SK-N-SH (cell line): ENCODE measurements at regions not wholly inside any gene's neighbourhood (a gene's known extent, or its start where the extent isn't known, plus 50 kb on each side); places are given as distances from the start of the nearest gene placed in this dataset.

Experiments
- CTCF ChIA-PET: fragments of 300-600, 350-600 bp; formaldehyde crosslinking; extraction: SDS; loops from one replicate; lab custom pipeline; 2021; lab: Yijun Ruan, JAX
- POLR2A ChIA-PET: fragments of 350-600 bp; sonication (Branson Sonifier 250); formaldehyde crosslinking; extraction: SDS; loops from one replicate; lab custom pipeline; 2020; ENCODE audit warnings: antibody characterized with exemption, inconsistent platforms; lab: Yijun Ruan, JAX
- DNase-seq: peaks from one replicate; pipeline ENCODE4 v3.0.0; 2012
- H2AFZ ChIP-seq: fragments of 200-600 bp; sonication (generic); 2 replicates; pipeline ENCODE4 v1.8.1; 2016; ENCODE audit warnings: antibody characterized with exemption, mild to moderate bottlenecking, low read depth
- H3F3A ChIP-seq: fragments of 200-600 bp; sonication (generic); replicated peaks from 2 replicates; pipeline ENCODE3; 2016; ENCODE audit warnings: antibody characterized with exemption, mild to moderate bottlenecking; ENCODE audit not compliant: insufficient read depth
- H3K27ac ChIP-seq, 2 experiments: fragments of 200-500 bp in 1 of 2; fragments of 200-600 bp in 1 of 2; sonication (Bioruptor generic) in 1 of 2; sonication (generic), shearing (Covaris generic) in 1 of 2; 2 replicates each; pipeline versions ENCODE4 v1.5.1 to v1.6.1; 2014 to 2016; ENCODE audit warnings: low read depth in 2 of 2, inconsistent platforms in 1 of 2, low read length in 1 of 2, mild to moderate bottlenecking in 1 of 2, mixed read lengths in 1 of 2
- H3K27me3 ChIP-seq: fragments of 200-600 bp; sonication (generic), shearing (Covaris generic); 2 replicates; pipeline ENCODE4 v1.6.1; 2016; ENCODE audit warnings: mixed run types; ENCODE audit not compliant: insufficient read depth
- H3K36me3 ChIP-seq, 2 experiments: fragments of 200-500 bp in 1 of 2; fragments of 200-600 bp in 1 of 2; sonication (Bioruptor generic) in 1 of 2; sonication (generic) in 1 of 2; replicated peaks in 1 of 2; 2 replicates each; pipeline versions ENCODE3 to v1.5.1; 2014 to 2016; ENCODE audit warnings: low read length in 1 of 2, mild to moderate bottlenecking in 1 of 2; ENCODE audit not compliant: insufficient read depth in 2 of 2, control insufficient read depth in 1 of 2
- H3K4me1 ChIP-seq, 2 experiments: fragments of 200-500 bp in 1 of 2; fragments of 200-600 bp in 1 of 2; sonication (Bioruptor generic) in 1 of 2; sonication (generic), shearing (Covaris generic) in 1 of 2; 2 replicates each; pipeline versions ENCODE4 v1.5.1 to v1.6.1; 2014 to 2016; ENCODE audit warnings: low read depth in 1 of 2, low read length in 1 of 2, mixed run types in 1 of 2; ENCODE audit not compliant: insufficient read depth in 2 of 2, control insufficient read depth in 1 of 2
- H3K4me2 ChIP-seq: fragments of 200-600 bp; sonication (generic), shearing (Covaris generic); 2 replicates; pipeline ENCODE4 v1.6.1; 2017; ENCODE audit warnings: mixed run types
- H3K4me3 ChIP-seq, 2 experiments: fragments of 200-500 bp in 1 of 2; fragments of 200-600 bp in 1 of 2; sonication (Bioruptor generic) in 1 of 2; sonication (generic), shearing (Covaris generic) in 1 of 2; 2 replicates each; pipeline versions ENCODE4 v1.5.1 to v1.8.1; 2014 to 2016; ENCODE audit warnings: low read depth in 2 of 2, inconsistent platforms in 1 of 2, low read length in 1 of 2, mild to moderate bottlenecking in 1 of 2, mixed read lengths in 1 of 2, moderate library complexity in 1 of 2
- H3K79me2 ChIP-seq: fragments of 200-600 bp; sonication (generic); 2 replicates; pipeline ENCODE4 v1.8.1; 2017; ENCODE audit warnings: mild to moderate bottlenecking; ENCODE audit not compliant: insufficient read depth
- H3K9ac ChIP-seq: fragments of 200-600 bp; sonication (generic); 2 replicates; pipeline ENCODE4 v1.6.1; 2017; ENCODE audit warnings: mixed run types
- H3K9me2 ChIP-seq: fragments of 200-600 bp; sonication (generic); 2 replicates; pipeline ENCODE4 v1.6.1; 2017; ENCODE audit warnings: mixed run types
- H3K9me3 ChIP-seq: fragments of 200-600 bp; sonication (generic); 2 replicates; pipeline ENCODE4 v1.6.1; 2017; ENCODE audit warnings: mixed run types, mild to moderate bottlenecking, moderate library complexity
- H4K20me1 ChIP-seq: fragments of 200-600 bp; sonication (generic); 2 replicates; pipeline ENCODE4 v1.6.1; 2017; ENCODE audit warnings: mild to moderate bottlenecking, mixed run types; ENCODE audit not compliant: insufficient read depth
- CHD2 ChIP-seq: fragments of 150-350 bp; IDR thresholded peaks from 2 replicates; pipeline ENCODE4 v1.6.1; 2018; ENCODE audit warnings: low read length; ENCODE audit not compliant: partially characterized antibody
- EP300 ChIP-seq, 2 experiments: IDR thresholded peaks; 2 replicates each; pipeline versions ENCODE4 v1.4.0 to v1.6.1; 2012; ENCODE audit warnings: borderline replicate concordance in 1 of 2, low read depth in 1 of 2, low read length in 1 of 2
- EZH2phosphoT487 ChIP-seq: fragments of 200-600 bp; sonication (generic); IDR thresholded peaks from 2 replicates; pipeline ENCODE4 v1.6.1; 2017; ENCODE audit warnings: low read depth, mixed run types, mild to moderate bottlenecking, antibody characterized with exemption, moderate library complexity, borderline replicate concordance
- FOXJ3 ChIP-seq: sonication (generic); formaldehyde crosslinking; IDR thresholded peaks from 2 replicates; pipeline ENCODE4 v1.5.1; 2020; ENCODE audit warnings: mild to moderate bottlenecking, missing genetic modification reagents
- GATA2 ChIP-seq: sonication (generic); formaldehyde crosslinking; IDR thresholded peaks from 2 replicates; pipeline ENCODE4 v1.5.0; 2020; ENCODE audit warnings: mild to moderate bottlenecking, missing genetic modification reagents
- MXI1 ChIP-seq: IDR thresholded peaks from 2 replicates; pipeline ENCODE4 v1.6.1; 2012; ENCODE audit warnings: mild to moderate bottlenecking, low read depth, low read length, improper control_type of control experiment
- NRF1 ChIP-seq: IDR thresholded peaks from 2 replicates; pipeline ENCODE4 v1.6.1; 2012; ENCODE audit warnings: low read depth, mild to moderate bottlenecking, low read length
- RAD21 ChIP-seq: IDR thresholded peaks from 2 replicates; pipeline ENCODE4 v1.6.1; 2012; ENCODE audit warnings: mild to moderate bottlenecking, low read length
- RCOR1 ChIP-seq: fragments of 150-350 bp; IDR thresholded peaks from 2 replicates; pipeline ENCODE4 v1.6.1; 2017; ENCODE audit warnings: antibody characterized with exemption, low read length
- SIN3A ChIP-seq: IDR thresholded peaks from 2 replicates; pipeline ENCODE4 v1.6.1; 2012; ENCODE audit warnings: low read depth, mild to moderate bottlenecking, low read length, moderate library complexity, borderline replicate concordance
- SMC3 ChIP-seq: IDR thresholded peaks from 2 replicates; pipeline ENCODE4 v1.6.1; 2012; ENCODE audit warnings: low read depth, low read length, improper control_type of control experiment
- TAF1 ChIP-seq: IDR thresholded peaks from 2 replicates; pipeline ENCODE4 v1.6.1; 2012; ENCODE audit warnings: low read depth, mild to moderate bottlenecking, low read length, moderate library complexity, borderline replicate concordance
- TCF12 ChIP-seq: IDR thresholded peaks from 2 replicates; pipeline ENCODE4 v1.4.0; 2012
- YY1 ChIP-seq: IDR thresholded peaks from 2 replicates; pipeline ENCODE4 v1.4.0; 2012; ENCODE audit warnings: low read depth, mild to moderate bottlenecking
- WGBS: methylation state at CpG from one replicate; pipeline ENCODE4 v1.1.6; 2017; ENCODE audit warnings: low lambda C conversion rate; 5-methylcytosine and 5-hydroxymethylcytosine counted together
- TF ChIP-seq, protein P1 (sequence below): fragments of 150-350 bp; IDR thresholded peaks from 2 replicates; pipeline ENCODE4 v1.6.1; 2016; ENCODE audit warnings: mild to moderate bottlenecking, low read depth, low read length
- TF ChIP-seq, protein P2 (sequence below): IDR thresholded peaks from 2 replicates; pipeline ENCODE4 v1.6.1; 2012; ENCODE audit warnings: mild to moderate bottlenecking, low read depth, low read length, moderate library complexity

DNA sequence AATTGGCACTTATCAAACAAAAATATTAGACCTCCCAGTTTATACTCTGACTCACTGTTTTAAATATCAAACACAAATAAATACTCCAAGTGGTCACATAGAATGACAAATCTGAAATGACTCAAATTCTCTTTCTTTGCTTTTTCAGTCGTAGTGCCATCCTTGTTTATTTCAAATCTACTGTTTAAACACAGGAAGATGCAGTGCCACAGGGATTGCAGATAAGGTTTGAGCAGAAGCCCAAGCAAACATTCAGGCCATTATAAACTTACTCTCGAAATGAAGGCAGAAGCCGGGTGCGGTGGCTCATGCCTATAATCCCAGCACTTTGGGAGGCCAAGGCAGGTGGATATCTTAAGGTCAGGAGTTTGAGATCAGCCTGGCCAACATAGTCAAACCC is 255.4 kb upstream of the PLXNA2 start:
- Histone ChIP-seq H3K79me2 (no peaks in the 10 kb centered on the region), H3F3A (no peaks in the 10 kb centered on the region), H4K20me1 (no peaks in the 10 kb centered on the region), H3K4me1 (peaks cover 0 to 23% of the 10 kb centered on the region in 2 experiments; a peak in 2 of 4 replicates), H3K4me3 (no peak overlapping the region), H2AFZ (no peak overlapping the region), H3K9me2 (no peaks in the 10 kb centered on the region), H3K27ac (peak overlapping the region in 1 of 2 experiments; percentile 77; a peak in 2 of 4 replicates), H3K27me3 (no peaks in the 10 kb centered on the region), H3K36me3 (no peaks in the 10 kb centered on the region), H3K9ac (no peak overlapping the region), H3K9me3 (no peaks in the 10 kb centered on the region), H3K4me2 (no peak overlapping the region)
- TF ChIP-seq GATA2 (CRISPR knock-in tag) (peak; percentile 29; the same call in 1 of the 2 replicates), MXI1 (no peak)
- no peak for DNase-seq
- POLR2A ChIA-PET = no interaction called here
- 70% methylated on average over 4 of the region's 4 CpGs for WGBS
- CTCF ChIA-PET = interaction anchor here (1.2 to 2.0 kb wide), 4 partner anchors 20 to 260 kb away, joined by 3 to 7 read pairs (median 5); no protein-coding TSS in a partner anchor

DNA sequence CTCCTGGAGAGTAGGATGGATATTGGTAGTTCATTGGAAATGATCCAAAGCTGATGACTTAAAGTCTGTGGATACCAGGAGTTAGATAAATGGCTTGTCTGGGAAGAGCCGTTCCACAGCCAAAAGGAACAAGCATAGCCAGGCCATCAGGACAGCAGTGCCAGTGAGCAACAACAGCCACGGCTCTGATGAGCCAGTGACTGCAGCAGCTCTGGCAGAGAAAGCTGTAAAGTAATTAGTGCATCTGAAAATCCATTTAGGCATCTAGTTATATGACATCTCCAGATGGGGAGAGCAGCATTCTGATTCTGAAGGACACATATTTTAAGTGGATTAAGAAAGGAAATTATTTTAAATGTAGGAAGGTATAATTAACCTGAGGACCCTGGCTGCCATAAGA is 256.2 kb upstream of the PLXNA2 start:
- Histone ChIP-seq H3K79me2 (no peaks in the 10 kb centered on the region), H3K36me3 (no peaks in the 10 kb centered on the region), H3F3A (no peaks in the 10 kb centered on the region), H2AFZ (no peak overlapping the region), H3K4me3 (no peak overlapping the region), H3K9ac (no peak overlapping the region), H3K27me3 (no peaks in the 10 kb centered on the region), H3K4me2 (no peak overlapping the region), H3K27ac (peak overlapping the region in 1 of 2 experiments; percentile 77; a peak in 2 of 4 replicates), H4K20me1 (no peaks in the 10 kb centered on the region), H3K4me1 (peaks cover 0 to 23% of the 10 kb centered on the region in 2 experiments; a peak in 2 of 4 replicates), H3K9me3 (no peaks in the 10 kb centered on the region), H3K9me2 (no peaks in the 10 kb centered on the region)
- TF ChIP-seq FOXJ3 = peak; percentile 74
- TF ChIP-seq CHD2 = peak; percentile 35
- TF ChIP-seq EP300 (IDR thresholded peaks at IDR 0.05; ENCODE audit: borderline replicate concordance in 1 of 2, low read depth in 1 of 2, low read length in 1 of 2) = peak in 1 of 2 experiments; percentile 87; a peak in 2 of 4 replicates
- peak; percentile 82; the same call in 1 of the 2 replicates for TF ChIP-seq RCOR1
- TF ChIP-seq EZH2phosphoT487 = no peak
- TF ChIP-seq TAF1 = no peak
- peak; percentile 13; the same call in 1 of the 2 replicates for TF ChIP-seq TCF12
- TF ChIP-seq GATA2 (CRISPR knock-in tag) = peak; percentile 63
- TF ChIP-seq RAD21 = peak; percentile 34
- CTCF ChIA-PET = interaction anchor here (1.2 to 2.2 kb wide), 6 partner anchors 17 to 261 kb away, joined by 3 to 7 read pairs (median 5); no protein-coding TSS in a partner anchor
- POLR2A ChIA-PET = interaction anchor here (0.5 to 1.3 kb wide), 2 partner anchors 11 to 31 kb away, joined by 3 read pairs; no protein-coding TSS in a partner anchor
- peak; percentile 65 for DNase-seq
- WGBS = 0% methylated on average over 2 of the region's 2 CpGs

DNA sequence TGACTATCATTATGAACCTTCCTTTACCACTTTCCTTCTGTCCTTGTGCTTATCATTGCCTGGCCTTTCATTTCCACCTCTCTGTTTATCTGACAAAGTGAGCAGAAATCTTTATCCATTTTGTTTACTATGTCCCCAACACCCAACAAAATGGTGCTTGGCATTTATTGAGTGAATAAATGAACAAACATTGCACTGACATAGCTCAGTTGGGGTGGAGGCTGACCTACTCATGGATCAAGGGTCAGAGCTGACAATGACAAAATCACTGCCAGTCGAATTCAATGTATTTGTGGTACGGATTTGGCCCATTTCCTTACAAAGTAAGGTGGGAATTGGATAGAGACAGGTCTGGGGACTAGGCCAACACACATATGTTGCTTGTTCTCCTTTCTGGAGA is 257.4 kb upstream of the PLXNA2 start:
- Histone ChIP-seq H3K4me3 (no peak overlapping the region), H3K4me2 (no peak overlapping the region), H3K27ac (peak overlapping the region in 1 of 2 experiments; percentile 77; a peak in 2 of 4 replicates), H3K79me2 (no peaks in the 10 kb centered on the region), H4K20me1 (no peaks in the 10 kb centered on the region), H3K27me3 (no peaks in the 10 kb centered on the region), H3K36me3 (no peaks in the 10 kb centered on the region), H3K4me1 (peaks cover 0 to 23% of the 10 kb centered on the region in 2 experiments; a peak in 2 of 4 replicates), H3K9me2 (no peaks in the 10 kb centered on the region), H3K9me3 (no peaks in the 10 kb centered on the region), H3K9ac (no peak overlapping the region), H3F3A (no peaks in the 10 kb centered on the region), H2AFZ (no peak overlapping the region)
- CTCF ChIA-PET = interaction anchor here (1.4 to 2.2 kb wide), 3 partner anchors 18 to 27 kb away, joined by 4 to 7 read pairs (median 6); no protein-coding TSS in a partner anchor
- WGBS = 17% methylated on average over 2 of the region's 2 CpGs
- POLR2A ChIA-PET = interaction anchor here (1.3 kb wide), 1 partner anchor 10 kb away, joined by 3 read pairs; no protein-coding TSS in a partner anchor
- no peak for DNase-seq
- TF ChIP-seq NRF1 (no peak), CHD2 (no peak), EZH2phosphoT487 (no peak), SIN3A (no peak), RCOR1 (no peak), RAD21 (no peak), SMC3 (no peak), YY1 (no peak), GATA2 (CRISPR knock-in tag) (no peak)
- TF ChIP-seq, protein P1, sequence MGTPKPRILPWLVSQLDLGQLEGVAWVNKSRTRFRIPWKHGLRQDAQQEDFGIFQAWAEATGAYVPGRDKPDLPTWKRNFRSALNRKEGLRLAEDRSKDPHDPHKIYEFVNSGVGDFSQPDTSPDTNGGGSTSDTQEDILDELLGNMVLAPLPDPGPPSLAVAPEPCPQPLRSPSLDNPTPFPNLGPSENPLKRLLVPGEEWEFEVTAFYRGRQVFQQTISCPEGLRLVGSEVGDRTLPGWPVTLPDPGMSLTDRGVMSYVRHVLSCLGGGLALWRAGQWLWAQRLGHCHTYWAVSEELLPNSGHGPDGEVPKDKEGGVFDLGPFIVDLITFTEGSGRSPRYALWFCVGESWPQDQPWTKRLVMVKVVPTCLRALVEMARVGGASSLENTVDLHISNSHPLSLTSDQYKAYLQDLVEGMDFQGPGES = no peak
- TF ChIP-seq, protein P2, sequence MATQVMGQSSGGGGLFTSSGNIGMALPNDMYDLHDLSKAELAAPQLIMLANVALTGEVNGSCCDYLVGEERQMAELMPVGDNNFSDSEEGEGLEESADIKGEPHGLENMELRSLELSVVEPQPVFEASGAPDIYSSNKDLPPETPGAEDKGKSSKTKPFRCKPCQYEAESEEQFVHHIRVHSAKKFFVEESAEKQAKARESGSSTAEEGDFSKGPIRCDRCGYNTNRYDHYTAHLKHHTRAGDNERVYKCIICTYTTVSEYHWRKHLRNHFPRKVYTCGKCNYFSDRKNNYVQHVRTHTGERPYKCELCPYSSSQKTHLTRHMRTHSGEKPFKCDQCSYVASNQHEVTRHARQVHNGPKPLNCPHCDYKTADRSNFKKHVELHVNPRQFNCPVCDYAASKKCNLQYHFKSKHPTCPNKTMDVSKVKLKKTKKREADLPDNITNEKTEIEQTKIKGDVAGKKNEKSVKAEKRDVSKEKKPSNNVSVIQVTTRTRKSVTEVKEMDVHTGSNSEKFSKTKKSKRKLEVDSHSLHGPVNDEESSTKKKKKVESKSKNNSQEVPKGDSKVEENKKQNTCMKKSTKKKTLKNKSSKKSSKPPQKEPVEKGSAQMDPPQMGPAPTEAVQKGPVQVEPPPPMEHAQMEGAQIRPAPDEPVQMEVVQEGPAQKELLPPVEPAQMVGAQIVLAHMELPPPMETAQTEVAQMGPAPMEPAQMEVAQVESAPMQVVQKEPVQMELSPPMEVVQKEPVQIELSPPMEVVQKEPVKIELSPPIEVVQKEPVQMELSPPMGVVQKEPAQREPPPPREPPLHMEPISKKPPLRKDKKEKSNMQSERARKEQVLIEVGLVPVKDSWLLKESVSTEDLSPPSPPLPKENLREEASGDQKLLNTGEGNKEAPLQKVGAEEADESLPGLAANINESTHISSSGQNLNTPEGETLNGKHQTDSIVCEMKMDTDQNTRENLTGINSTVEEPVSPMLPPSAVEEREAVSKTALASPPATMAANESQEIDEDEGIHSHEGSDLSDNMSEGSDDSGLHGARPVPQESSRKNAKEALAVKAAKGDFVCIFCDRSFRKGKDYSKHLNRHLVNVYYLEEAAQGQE = no peak
